Gastrocnemius medialis (tissue), 4 donors: ENCODE measurements at regions not wholly inside any gene's neighbourhood (a gene's known extent, or its start where the extent isn't known, plus 50 kb on each side); places are given as distances from the start of the nearest gene placed in this dataset.

Experiments
- POLR2A ChIP-seq, 2 donors: fragments of 450-650 bp; IDR thresholded peaks; one replicate each; pipeline ENCODE4 v1.6.1; 2017; ENCODE audit warnings: antibody characterized with exemption in 2 of 2, mild to moderate bottlenecking in 2 of 2, moderate library complexity in 2 of 2
- TF ChIP-seq, protein P1 (sequence below), 5 experiments: fragments of 450-650 bp in 3 of 5; fragments of 200-600 bp in 2 of 5; sonication (generic) in 2 of 5; IDR thresholded peaks in 4 of 5; conservative IDR thresholded peaks in 1 of 5; 1 replicate in 4 of 5; 2 replicates in 1 of 5; pipeline ENCODE4 v1.5.1; 2016 to 2019; ENCODE audit warnings: antibody characterized with exemption in 5 of 5, mild to moderate bottlenecking in 3 of 5, moderate library complexity in 3 of 5

DNA sequence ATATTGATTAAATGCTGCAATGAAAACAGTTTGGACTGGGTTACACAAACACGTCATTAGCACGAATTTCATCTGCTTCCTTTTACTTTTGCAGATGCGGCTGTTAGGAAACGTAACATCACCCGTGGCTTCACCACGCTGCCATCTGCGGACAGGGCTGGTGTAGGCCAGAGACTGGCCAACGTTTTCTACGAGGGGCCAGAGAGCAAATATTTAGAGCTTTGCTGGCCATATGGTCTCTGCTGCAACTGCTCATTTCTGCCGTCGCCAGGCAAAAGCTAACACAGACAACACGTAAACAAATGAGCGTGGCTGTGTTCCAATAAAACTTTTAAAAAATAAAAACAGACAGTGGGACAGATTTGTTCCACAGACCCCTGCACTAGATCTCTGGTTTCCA is 96.6 kb downstream of the ENGASE start:
- TF ChIP-seq, protein P1, sequence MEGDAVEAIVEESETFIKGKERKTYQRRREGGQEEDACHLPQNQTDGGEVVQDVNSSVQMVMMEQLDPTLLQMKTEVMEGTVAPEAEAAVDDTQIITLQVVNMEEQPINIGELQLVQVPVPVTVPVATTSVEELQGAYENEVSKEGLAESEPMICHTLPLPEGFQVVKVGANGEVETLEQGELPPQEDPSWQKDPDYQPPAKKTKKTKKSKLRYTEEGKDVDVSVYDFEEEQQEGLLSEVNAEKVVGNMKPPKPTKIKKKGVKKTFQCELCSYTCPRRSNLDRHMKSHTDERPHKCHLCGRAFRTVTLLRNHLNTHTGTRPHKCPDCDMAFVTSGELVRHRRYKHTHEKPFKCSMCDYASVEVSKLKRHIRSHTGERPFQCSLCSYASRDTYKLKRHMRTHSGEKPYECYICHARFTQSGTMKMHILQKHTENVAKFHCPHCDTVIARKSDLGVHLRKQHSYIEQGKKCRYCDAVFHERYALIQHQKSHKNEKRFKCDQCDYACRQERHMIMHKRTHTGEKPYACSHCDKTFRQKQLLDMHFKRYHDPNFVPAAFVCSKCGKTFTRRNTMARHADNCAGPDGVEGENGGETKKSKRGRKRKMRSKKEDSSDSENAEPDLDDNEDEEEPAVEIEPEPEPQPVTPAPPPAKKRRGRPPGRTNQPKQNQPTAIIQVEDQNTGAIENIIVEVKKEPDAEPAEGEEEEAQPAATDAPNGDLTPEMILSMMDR (IDR thresholded peaks at IDR 0.05 in 4 of 5, conservative IDR thresholded peaks at IDR 0.05 in 1 of 5) = no peak
- TF ChIP-seq POLR2A (IDR thresholded peaks at IDR 0.05) = no peak
